ENCODE measurements at regions not wholly inside any gene's neighbourhood (a gene's known extent, or its start where the extent isn't known, plus 50 kb on each side); places are given as distances from the start of the nearest gene placed in this dataset.

DNA sequence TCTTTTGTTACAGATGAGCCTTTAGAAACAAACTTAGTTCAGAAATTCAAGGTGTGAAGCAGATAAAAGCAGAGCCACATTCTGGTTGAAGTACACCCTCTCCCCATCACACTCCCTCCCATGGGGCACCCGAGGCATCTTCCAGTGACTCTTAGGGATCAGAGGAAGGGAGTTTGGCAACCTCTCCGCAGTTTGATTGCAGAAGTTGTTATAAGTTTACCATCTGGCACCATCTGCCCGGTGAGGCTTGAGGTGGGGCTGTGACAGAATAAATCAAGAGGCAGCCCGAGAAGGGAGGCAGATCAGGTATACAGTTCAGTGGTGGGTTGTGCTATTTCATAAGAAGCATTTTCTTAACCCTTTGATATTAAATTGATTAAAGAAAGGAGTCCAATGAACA, 458.6 kb upstream of the CLINT1 start:
- TF ChIP-seq, protein P1, sequence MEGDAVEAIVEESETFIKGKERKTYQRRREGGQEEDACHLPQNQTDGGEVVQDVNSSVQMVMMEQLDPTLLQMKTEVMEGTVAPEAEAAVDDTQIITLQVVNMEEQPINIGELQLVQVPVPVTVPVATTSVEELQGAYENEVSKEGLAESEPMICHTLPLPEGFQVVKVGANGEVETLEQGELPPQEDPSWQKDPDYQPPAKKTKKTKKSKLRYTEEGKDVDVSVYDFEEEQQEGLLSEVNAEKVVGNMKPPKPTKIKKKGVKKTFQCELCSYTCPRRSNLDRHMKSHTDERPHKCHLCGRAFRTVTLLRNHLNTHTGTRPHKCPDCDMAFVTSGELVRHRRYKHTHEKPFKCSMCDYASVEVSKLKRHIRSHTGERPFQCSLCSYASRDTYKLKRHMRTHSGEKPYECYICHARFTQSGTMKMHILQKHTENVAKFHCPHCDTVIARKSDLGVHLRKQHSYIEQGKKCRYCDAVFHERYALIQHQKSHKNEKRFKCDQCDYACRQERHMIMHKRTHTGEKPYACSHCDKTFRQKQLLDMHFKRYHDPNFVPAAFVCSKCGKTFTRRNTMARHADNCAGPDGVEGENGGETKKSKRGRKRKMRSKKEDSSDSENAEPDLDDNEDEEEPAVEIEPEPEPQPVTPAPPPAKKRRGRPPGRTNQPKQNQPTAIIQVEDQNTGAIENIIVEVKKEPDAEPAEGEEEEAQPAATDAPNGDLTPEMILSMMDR (IDR thresholded peaks at IDR 0.05; ENCODE audit: insufficient read depth, low read length), result no peak
- TF ChIP-seq, protein P2, sequence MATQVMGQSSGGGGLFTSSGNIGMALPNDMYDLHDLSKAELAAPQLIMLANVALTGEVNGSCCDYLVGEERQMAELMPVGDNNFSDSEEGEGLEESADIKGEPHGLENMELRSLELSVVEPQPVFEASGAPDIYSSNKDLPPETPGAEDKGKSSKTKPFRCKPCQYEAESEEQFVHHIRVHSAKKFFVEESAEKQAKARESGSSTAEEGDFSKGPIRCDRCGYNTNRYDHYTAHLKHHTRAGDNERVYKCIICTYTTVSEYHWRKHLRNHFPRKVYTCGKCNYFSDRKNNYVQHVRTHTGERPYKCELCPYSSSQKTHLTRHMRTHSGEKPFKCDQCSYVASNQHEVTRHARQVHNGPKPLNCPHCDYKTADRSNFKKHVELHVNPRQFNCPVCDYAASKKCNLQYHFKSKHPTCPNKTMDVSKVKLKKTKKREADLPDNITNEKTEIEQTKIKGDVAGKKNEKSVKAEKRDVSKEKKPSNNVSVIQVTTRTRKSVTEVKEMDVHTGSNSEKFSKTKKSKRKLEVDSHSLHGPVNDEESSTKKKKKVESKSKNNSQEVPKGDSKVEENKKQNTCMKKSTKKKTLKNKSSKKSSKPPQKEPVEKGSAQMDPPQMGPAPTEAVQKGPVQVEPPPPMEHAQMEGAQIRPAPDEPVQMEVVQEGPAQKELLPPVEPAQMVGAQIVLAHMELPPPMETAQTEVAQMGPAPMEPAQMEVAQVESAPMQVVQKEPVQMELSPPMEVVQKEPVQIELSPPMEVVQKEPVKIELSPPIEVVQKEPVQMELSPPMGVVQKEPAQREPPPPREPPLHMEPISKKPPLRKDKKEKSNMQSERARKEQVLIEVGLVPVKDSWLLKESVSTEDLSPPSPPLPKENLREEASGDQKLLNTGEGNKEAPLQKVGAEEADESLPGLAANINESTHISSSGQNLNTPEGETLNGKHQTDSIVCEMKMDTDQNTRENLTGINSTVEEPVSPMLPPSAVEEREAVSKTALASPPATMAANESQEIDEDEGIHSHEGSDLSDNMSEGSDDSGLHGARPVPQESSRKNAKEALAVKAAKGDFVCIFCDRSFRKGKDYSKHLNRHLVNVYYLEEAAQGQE (IDR thresholded peaks at IDR 0.05; ENCODE audit: insufficient replicate concordance, low read depth), result no peak

Measured in HL-60 (cell line).